Mucosa of descending colon (tissue), 3 donors: ENCODE measurements at regions not wholly inside any gene's neighbourhood (a gene's known extent, or its start where the extent isn't known, plus 50 kb on each side); places are given as distances from the start of the nearest gene placed in this dataset.

ENCODE experiments used
- ATAC-seq: fragments of 200-7000 bp; cut with Tn5 transposase; one replicate; pipeline ENCODE4 v1.9.1; 2020; ENCODE audit warnings: mild to moderate bottlenecking, moderate library complexity
- DNase-seq, 3 donors: peaks; one replicate each; pipeline ENCODE4 v3.0.0-alpha.2; 2020
- H3K36me3 ChIP-seq: fragments of 200-600 bp; one replicate; pipeline ENCODE4 v1.8.0; 2021; ENCODE audit warnings: low read depth, mild to moderate bottlenecking
- H3K4me1 ChIP-seq: fragments of 200-600 bp; one replicate; pipeline ENCODE4 v1.8.0; 2021; ENCODE audit warnings: low read depth, mild to moderate bottlenecking
- H3K4me3 ChIP-seq: fragments of 200-600 bp; one replicate; pipeline ENCODE4 v1.8.0; 2021; ENCODE audit warnings: mild to moderate bottlenecking
- H3K9me3 ChIP-seq: fragments of 200-600 bp; one replicate; pipeline ENCODE4 v1.8.0; 2021; ENCODE audit warnings: mild to moderate bottlenecking
- CTCF ChIP-seq: fragments of 200-600 bp; IDR thresholded peaks from one replicate; pipeline ENCODE4 v1.8.0; 2022; ENCODE audit warnings: antibody characterized with exemption, mild to moderate bottlenecking
- intact Hi-C, 2 donors: fragments of 100-400 bp; cut with DNase I in 1 of 2; cut with micrococcal nuclease in 1 of 2; formaldehyde crosslinking; loops; one replicate each; pipeline versions ENCODE4 v1.11.0 to v1.11.1; 2022; cut with DNase I, micrococcal nuclease
- donor health status: DM: no; HTN: no; CAD: no; lungs with moderate emphysema.
- donor health status: DM: no; HTN: no; CAD: no.
- donor health status: DM: no; HTN: yes; CAD: no.

DNA sequence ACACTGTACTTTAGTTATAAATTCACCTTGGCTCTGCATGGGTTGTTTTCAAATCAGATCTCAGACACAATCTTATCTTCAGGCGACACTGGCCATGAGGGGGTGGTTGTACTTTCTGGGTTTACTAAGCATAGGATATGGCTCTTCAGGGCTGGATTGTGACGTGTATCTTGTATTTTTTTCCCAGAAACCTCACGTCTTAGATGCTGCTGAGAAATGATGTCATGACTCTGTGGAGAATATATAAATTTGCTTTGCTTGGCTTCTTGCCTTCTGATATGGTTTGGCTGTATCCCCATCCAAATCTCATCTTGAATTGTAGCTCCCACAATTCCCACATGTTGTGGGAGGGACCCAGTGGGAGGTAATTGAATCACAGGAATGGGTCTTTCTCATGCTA is 82.8 kb upstream of the VSTM5 start:
- TF ChIP-seq CTCF, result no peak
- H3K4me1 ChIP-seq, result no peaks in the 10 kb centered on the region
- no peaks in the 10 kb centered on the region for H3K9me3 ChIP-seq
- DNase-seq (no peak), ATAC-seq (no peak)
- intact Hi-C loops, result no loop called here
- H3K36me3 ChIP-seq, result no peaks in the 10 kb centered on the region
- no peak overlapping the region for H3K4me3 ChIP-seq

- H3K4me3 ChIP-seq, result no peak overlapping the region
- intact Hi-C loops, result no loop called here
- TF ChIP-seq CTCF, result no peak
- H3K36me3 ChIP-seq, result no peaks in the 10 kb centered on the region
- no peaks in the 10 kb centered on the region for H3K4me1 ChIP-seq
- ATAC-seq (peak; percentile 15), DNase-seq (no peak)
- H3K9me3 ChIP-seq, result no peaks in the 10 kb centered on the region
Measured at GRCh38 chr11:93935826-93936225, 85.3 kb upstream of the HEPHL1 start.

DNA sequence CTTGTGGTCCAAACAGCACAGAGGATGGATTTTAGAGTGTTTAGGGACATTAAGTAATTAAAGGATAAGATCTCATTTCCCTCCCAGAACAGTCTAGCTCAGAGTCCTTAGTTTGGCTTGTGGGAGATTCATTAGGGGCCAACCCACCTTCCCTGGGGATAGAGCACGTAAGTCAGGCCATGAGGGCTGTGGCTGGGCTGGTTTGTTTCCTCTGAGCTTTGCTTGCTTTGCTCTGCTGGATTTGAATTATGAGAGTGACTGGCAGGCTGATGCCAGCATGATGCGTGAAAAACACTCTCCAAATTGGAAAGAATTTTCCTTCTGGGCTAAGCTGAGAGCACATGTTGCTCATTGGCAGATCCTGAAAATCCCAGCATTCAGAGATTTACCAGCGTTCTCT is 84.7 kb upstream of the HEPHL1 start:
- no peaks in the 10 kb centered on the region for H3K9me3 ChIP-seq
- no peak for DNase-seq
- no peak for ATAC-seq
- H3K4me3 ChIP-seq, result no peak overlapping the region
- intact Hi-C loops, result no loop called here
- H3K4me1 ChIP-seq, result no peaks in the 10 kb centered on the region
- no peak for TF ChIP-seq CTCF
- no peaks in the 10 kb centered on the region for H3K36me3 ChIP-seq

- intact Hi-C loops, result no loop called here
- DNase-seq (no peak), ATAC-seq (peak; percentile 68)
- H3K4me3 ChIP-seq, result no peak overlapping the region
- no peak for TF ChIP-seq CTCF
- no peaks in the 10 kb centered on the region for H3K9me3 ChIP-seq
- no peaks in the 10 kb centered on the region for H3K36me3 ChIP-seq
- H3K4me1 ChIP-seq, result no peaks in the 10 kb centered on the region
Measured at GRCh38 chr11:93939084-93939760, 81.9 kb upstream of the HEPHL1 start.

DNA sequence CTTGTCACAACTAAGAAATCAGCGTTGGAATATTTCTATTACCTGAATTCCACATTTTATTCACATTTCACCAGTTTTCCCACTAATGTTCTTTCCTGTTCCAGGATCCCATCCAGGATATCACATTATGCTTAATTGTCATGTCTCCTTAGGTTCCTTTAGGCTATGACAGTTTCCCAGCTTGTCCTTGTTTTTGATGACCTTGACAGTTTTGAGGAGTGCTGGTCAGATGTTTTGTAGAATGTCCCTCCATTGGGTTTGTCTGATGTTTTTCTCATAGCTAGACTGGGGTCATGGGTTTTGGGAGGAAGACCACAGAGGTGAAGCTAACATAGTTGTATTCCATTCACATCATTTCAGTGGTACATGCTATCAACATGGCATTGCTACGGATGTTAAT is 80.8 kb upstream of the HEPHL1 start:
- H3K36me3 ChIP-seq, result no peaks in the 10 kb centered on the region
- ATAC-seq (no peak), DNase-seq (no peak)
- TF ChIP-seq CTCF, result no peak
- no peaks in the 10 kb centered on the region for H3K4me1 ChIP-seq
- no peak overlapping the region for H3K4me3 ChIP-seq
- intact Hi-C loops, result no loop called here
- no peaks in the 10 kb centered on the region for H3K9me3 ChIP-seq

DNA sequence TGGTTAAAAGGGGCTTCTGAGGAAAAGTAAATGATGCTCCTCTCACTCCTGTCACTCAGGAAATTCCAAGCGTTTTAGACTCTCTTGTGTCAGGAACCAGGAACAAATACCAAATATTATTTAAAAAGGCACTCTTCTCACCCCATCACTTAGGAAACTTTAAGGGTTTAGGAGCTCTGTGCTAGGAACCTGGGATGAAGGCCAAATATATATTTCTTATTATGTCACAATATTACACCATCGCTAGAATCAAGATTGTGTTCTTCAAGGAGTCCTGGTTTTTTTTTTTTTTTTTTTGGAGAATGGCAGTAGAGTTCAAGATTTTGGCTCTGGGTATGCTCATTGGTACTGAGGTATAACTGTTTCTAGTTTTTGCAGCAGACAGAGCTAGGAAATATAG is 79.0 kb upstream of the HEPHL1 start:
- no peak for TF ChIP-seq CTCF
- no peaks in the 10 kb centered on the region for H3K4me1 ChIP-seq
- no peak for ATAC-seq
- DNase-seq, result no peak
- intact Hi-C loops, result no loop called here
- H3K4me3 ChIP-seq, result no peak overlapping the region
- H3K36me3 ChIP-seq, result no peaks in the 10 kb centered on the region
- no peaks in the 10 kb centered on the region for H3K9me3 ChIP-seq
